H7 (cell line): ENCODE measurements at regions not wholly inside any gene's neighbourhood (a gene's known extent, or its start where the extent isn't known, plus 50 kb on each side); places are given as distances from the start of the nearest gene placed in this dataset.

Source experiments
- DNase-seq: peaks from one replicate; pipeline ENCODE4 v3.0.0; 2012
- H3K27me3 ChIP-seq: 2 replicates; pipeline ENCODE4 v1.6.0; 2011; ENCODE audit warnings: mild to moderate bottlenecking, low read length; ENCODE audit not compliant: control insufficient read depth, insufficient read depth
- H3K36me3 ChIP-seq: replicated peaks from 2 replicates; pipeline ENCODE4 v1.5.1; 2011; ENCODE audit warnings: low read length; ENCODE audit not compliant: control insufficient read depth, insufficient read depth
- H3K4me3 ChIP-seq: 2 replicates; pipeline ENCODE4 v1.5.1; 2011; ENCODE audit warnings: low read depth, mild to moderate bottlenecking, control low read depth, low read length, moderate library complexity; ENCODE audit not compliant: insufficient read depth

DNA sequence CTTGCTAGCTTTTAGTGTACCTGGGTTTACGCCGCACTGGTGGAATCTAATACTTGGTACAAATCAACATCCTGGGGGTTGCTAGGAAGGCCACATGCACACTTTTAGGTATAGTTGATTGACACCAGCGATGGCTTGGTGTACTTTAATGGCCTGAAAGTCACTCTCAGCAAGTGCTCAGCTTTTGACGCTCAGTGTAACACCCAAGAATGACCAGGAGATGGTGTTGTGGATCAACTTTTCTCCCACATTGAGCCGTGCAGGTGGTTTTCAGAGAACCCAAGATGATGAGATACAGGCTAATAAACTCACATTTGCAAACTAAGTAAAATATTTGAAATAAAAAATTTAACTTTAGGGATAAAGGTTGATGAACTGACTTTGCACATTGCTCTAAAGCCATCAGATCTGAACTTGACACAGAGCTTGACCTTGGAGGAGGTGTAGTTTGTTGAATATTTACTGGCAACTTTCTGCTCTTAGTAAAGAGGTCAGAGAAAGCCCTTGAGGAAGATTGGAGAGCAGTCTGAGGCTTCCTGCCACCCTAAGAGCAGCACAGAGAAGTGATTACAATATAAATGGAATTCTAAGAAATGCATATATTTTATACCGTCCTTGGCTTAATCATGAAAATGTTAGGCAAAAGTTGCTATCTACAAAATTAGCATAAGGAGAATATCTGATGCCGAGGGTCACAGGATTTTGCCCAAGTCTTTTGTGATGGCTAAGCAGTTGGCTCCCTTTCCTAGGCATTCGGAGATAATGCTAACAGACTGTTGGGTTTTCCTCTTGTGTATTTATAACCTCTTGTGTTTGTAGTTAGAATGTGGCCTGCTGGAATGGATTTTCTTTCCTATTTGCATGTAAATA, 143.4 kb upstream of the RASGRP1 start:
- H3K36me3 ChIP-seq, result no peaks in the 10 kb centered on the region
- DNase-seq, result peak; percentile 25
- H3K27me3 ChIP-seq, result no peaks in the 10 kb centered on the region; the same call in 1 of the 2 replicates
- H3K4me3 ChIP-seq, result no peak overlapping the region

DNA sequence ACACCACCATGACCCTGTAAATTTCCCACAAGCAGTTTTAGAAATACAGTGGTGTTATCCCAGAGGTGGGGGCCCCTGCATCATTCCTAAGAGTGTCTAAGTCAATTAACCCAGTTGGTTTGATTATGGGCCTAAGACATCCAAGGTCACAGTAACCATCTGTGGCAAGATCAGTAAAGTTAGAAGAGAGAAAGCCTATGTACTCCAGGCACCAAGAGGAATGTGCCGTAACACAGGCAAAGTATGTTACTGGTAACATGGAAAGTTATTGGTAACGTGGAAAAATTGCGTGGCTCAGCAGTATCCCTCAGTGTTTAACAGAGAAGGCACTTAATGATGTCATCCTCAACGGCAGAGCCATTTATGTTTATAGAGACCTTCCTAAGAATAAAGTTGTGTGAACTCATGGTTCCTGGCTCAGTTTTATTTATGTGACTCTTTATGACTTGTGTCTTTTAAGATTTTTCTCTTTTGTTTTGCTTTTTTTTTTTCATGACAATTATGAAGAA, 144.1 kb upstream of the RASGRP1 start:
- Histone ChIP-seq H3K36me3 (no peaks in the 10 kb centered on the region), H3K27me3 (no peaks in the 10 kb centered on the region; the same call in 1 of the 2 replicates), H3K4me3 (no peak overlapping the region)
- DNase-seq, result no peak

- Histone ChIP-seq H3K4me3 (no peak overlapping the region), H3K27me3 (no peaks in the 10 kb centered on the region; the same call in 1 of the 2 replicates), H3K36me3 (no peaks in the 10 kb centered on the region)
- DNase-seq, result no peak
Measured at GRCh38 chr15:38709196-38709595, 144.6 kb upstream of the RASGRP1 start.

DNA sequence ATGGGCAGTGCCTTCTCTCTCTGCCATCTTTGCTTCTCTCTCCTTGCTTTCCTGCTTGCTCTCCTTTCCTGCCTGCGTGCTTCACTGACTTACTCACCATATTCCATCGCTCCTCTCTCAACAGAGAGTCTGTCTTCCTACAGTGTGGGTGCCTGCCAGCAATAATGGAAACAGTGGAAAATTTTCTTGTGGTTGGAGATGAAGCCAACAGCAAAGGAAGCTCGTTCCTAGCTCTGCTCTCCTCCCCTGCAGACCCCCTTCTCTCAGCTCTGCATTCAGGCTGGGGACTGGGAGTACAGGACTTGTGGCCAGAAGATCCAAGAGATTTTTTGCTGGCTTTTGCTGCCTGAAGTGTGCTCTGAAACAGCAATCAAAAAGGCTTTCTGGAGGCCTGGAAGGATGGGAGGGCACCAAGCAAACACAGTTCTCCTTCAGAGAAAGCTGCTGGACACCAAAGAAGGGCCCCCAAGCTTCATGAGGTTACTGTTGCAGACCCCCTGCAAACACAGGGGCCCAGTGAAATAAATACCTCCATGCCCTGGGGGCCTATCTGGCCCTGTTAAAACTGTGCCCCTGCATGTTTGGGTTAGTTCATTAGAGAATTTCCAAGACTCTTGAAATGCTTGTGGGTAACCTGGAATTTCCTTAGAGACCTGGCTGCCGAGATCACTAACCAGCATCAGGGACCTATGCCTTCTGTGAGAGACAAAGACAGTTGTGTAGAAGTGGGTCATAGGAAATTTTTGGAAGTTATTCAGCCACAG, 149.9 kb upstream of the RASGRP1 start:
- DNase-seq, result no peak
- Histone ChIP-seq H3K27me3 (no peaks in the 10 kb centered on the region), H3K36me3 (no peaks in the 10 kb centered on the region), H3K4me3 (no peak overlapping the region)

DNA sequence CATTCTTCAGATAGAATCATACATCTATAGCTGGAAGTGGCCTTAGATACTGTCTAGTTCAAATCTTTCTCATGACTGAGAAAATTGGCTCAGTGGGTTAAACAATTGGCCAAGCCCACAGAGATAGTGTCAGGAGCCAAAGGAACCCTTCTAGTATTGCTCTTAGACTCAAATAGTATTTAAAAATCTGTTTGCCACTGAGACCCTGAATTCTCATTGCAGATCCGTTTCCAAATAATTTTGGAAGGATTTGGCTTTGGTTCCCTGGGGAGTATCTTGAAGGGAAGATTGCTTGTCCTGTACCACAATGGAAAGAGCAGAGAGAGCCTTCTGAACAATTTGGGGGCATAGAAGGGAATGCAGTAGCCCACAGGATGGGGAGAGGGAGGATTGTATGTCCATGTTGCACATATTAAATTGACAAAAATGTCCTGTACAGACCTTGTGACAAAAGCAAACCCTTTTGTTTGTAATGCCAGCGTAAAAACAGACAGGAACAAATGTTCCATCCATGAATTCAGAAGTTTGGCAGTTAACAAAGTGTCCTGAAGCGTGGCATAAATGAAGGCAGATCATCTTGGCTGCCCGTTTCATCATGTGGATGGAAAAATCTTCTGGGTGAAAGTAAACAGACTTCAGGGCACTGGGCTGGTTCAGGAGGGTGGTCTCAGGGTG, 156.4 kb upstream of the RASGRP1 start:
- H3K4me3 ChIP-seq, result no peak overlapping the region
- H3K27me3 ChIP-seq, result no peaks in the 10 kb centered on the region
- no peak for DNase-seq
- no peaks in the 10 kb centered on the region for H3K36me3 ChIP-seq

- H3K36me3 ChIP-seq, result no peaks in the 10 kb centered on the region
- H3K4me3 ChIP-seq, result no peak overlapping the region
- no peaks in the 10 kb centered on the region for H3K27me3 ChIP-seq
- no peak for DNase-seq
Measured at GRCh38 chr15:38721568-38721945, 156.9 kb upstream of the RASGRP1 start.

DNA sequence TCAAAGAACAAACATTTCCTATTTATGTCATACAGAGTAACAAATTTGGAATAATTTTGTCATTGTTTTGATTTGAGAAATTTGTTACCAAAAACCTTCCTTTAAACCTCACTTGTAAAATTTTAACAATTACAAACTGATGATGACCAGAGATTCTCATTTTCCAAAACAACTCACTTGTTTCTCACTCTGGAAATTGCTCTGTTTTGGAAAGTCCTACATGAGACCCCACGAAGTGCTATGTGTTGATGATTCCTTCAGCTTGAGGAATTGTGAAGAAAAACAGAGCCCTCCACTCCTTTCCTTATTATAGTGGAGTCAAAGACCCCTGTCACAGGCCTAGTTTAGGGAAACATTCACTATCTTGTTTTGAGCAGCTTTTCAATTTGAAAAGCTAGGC, 157.6 kb upstream of the RASGRP1 start:
- H3K36me3 ChIP-seq, result no peaks in the 10 kb centered on the region
- no peaks in the 10 kb centered on the region for H3K27me3 ChIP-seq
- no peak overlapping the region for H3K4me3 ChIP-seq
- DNase-seq, result no peak

DNA sequence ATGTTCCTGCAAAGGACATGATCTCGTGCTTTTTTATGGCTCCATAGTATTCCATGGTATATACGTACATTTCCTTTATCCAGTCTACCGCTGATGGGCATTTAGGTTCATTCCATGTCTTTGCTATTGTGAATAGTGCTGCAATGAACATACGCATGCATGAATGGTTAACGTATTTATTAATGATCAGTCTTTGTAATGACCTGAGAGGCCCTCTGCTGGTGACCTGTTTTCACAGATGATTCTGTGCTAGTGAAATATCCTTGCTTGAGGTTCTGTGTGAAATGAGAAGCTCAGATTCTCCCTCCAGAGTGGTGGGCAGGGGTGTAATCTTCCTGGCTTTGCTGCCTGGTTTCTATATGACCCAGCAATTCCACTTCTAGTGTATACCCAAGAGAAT, 160.2 kb upstream of the RASGRP1 start:
- no peak for DNase-seq
- Histone ChIP-seq H3K4me3 (no peak overlapping the region), H3K27me3 (no peaks in the 10 kb centered on the region), H3K36me3 (no peaks in the 10 kb centered on the region)

- Histone ChIP-seq H3K4me3 (no peak overlapping the region), H3K27me3 (no peaks in the 10 kb centered on the region), H3K36me3 (no peaks in the 10 kb centered on the region)
- DNase-seq, result no peak
Measured at GRCh38 chr15:38726187-38726586, 161.6 kb upstream of the RASGRP1 start.

DNA sequence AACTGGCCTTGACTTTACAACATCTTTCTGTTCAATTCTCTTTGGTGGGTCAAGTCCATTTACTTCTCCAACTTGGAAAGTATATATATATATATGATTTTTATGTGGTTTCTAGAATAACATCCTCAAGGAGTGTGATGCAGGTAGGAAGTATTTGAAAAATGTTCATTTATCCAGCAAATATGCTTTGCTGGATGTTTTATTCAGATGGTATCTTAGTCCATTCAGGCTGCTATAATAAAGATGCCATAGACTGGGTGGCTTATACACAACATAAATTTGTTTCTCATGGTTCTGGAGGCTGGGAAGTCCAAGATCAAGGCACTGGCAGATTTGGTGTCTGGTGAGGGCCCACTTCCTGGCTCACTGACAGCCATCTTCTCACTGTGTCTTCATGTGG, 168.7 kb upstream of the RASGRP1 start:
- H3K36me3 ChIP-seq, result no peaks in the 10 kb centered on the region
- no peak for DNase-seq
- H3K4me3 ChIP-seq, result no peak overlapping the region
- no peaks in the 10 kb centered on the region for H3K27me3 ChIP-seq

DNA sequence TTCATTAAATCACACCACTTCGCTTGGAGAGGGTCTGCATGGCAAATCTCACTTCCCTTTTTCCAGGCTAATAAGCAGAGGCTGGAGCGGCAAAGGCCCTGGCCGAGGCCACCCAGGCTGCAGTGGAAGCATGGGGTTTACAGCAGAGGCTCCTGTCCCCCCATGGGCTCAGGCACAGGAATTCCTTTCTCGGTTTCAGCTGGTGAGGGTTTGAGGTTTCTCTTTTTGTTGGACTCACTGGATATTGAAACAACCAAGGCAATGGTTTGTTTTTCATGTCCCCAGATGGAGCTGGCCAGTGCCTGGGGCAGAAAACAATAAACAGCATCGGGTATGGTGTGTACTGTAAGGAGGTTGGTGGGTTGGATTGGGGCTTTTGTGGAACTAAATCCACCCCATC, 175.6 kb upstream of the RASGRP1 start:
- H3K36me3 ChIP-seq, result no peaks in the 10 kb centered on the region
- no peaks in the 10 kb centered on the region for H3K27me3 ChIP-seq
- DNase-seq, result no peak
- H3K4me3 ChIP-seq, result no peak overlapping the region

GRCh38 chr15:38743147-38743546, 178.5 kb upstream of the RASGRP1 start:
- H3K27me3 ChIP-seq, result no peaks in the 10 kb centered on the region
- H3K36me3 ChIP-seq, result no peaks in the 10 kb centered on the region
- no peak for DNase-seq
- H3K4me3 ChIP-seq, result no peak overlapping the region

DNA sequence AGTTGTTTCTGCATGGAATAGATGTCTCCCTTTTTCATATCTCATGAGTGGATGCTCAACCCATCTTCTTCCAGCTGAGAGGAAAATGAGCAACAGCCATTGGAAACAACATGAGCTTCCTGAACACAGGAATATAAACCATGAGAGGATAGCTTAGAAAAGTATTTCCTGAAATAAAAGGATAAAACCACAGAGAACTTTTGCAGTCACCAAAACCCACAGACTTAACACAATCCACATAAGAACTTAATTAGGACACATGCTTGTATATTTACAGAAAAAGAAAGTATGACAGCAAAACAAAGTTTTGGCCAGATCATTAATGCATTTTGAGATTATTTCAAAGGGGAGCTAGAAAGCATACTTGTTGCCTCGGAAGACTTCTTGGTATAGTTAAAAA, 180.5 kb upstream of the RASGRP1 start:
- Histone ChIP-seq H3K27me3 (no peaks in the 10 kb centered on the region), H3K36me3 (no peaks in the 10 kb centered on the region), H3K4me3 (no peak overlapping the region)
- no peak for DNase-seq

- H3K27me3 ChIP-seq, result no peaks in the 10 kb centered on the region
- no peaks in the 10 kb centered on the region for H3K36me3 ChIP-seq
- H3K4me3 ChIP-seq, result no peak overlapping the region
- DNase-seq, result no peak
Measured at GRCh38 chr15:38745626-38746025, 181.0 kb upstream of the RASGRP1 start.
